Type B pancreatic cell (in vitro differentiated cells): ENCODE measurements at regions not wholly inside any gene's neighbourhood (a gene's known extent, or its start where the extent isn't known, plus 50 kb on each side); places are given as distances from the start of the nearest gene placed in this dataset.

Experiments used
- DNase-seq: peaks from one replicate; pipeline ENCODE4 v3.0.0; 2021; ENCODE audit warnings: mixed read lengths; ENCODE audit not compliant: unreplicated experiment; ENCODE audit errors: extremely low spot score
- H3K27ac Mint-ChIP-seq: 2 replicates; pipeline ENCODE4 v1.8.0; 2021; ENCODE audit warnings: mild to moderate bottlenecking, mixed read lengths
- H3K27me3 Mint-ChIP-seq: 2 replicates; pipeline ENCODE4 v1.8.0; 2021; ENCODE audit warnings: mixed read lengths
- H3K36me3 Mint-ChIP-seq: 2 replicates; pipeline ENCODE4 v1.8.0; 2021; ENCODE audit warnings: mixed read lengths
- H3K4me1 Mint-ChIP-seq: one replicate; pipeline ENCODE4 v1.8.0; 2021; ENCODE audit warnings: mixed read lengths; ENCODE audit not compliant: unreplicated experiment
- H3K4me3 Mint-ChIP-seq: 2 replicates; pipeline ENCODE4 v1.8.0; 2021; ENCODE audit warnings: mild to moderate bottlenecking, mixed read lengths
- H3K9me3 Mint-ChIP-seq: 2 replicates; pipeline ENCODE4 v1.8.0; 2021; ENCODE audit warnings: mixed read lengths
- TF ChIP-seq, protein P1 (sequence below): fragments of 200-600 bp; sonication (generic); conservative IDR thresholded peaks from 2 replicates; pipeline ENCODE4 v1.5.0; 2021; ENCODE audit warnings: antibody characterized with exemption, mild to moderate bottlenecking

DNA sequence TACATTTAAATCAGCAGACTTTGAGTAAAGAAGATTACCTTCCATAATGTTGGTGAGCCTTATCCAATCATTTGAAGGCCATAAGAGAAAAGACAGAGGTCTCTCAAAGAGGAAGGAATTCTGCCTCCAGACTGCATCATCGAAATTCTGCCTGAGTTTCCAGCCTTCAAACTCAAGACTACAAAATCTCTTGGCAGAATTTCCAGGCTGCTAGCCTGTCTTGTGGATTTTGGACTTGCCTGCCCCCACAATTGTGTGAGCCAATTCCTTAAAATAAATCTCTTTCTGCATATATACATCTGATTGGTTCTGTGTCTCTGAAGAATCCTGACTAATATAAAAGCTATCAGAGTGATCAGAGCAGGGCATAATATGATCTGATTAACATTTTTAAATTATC lies 216.6 kb upstream of the CPHXL start:
- H3K4me3 Mint-ChIP-seq: no peak overlapping the region
- no peaks in the 10 kb centered on the region for H3K27me3 Mint-ChIP-seq
- no peaks in the 10 kb centered on the region for H3K36me3 Mint-ChIP-seq
- TF ChIP-seq, protein P1, sequence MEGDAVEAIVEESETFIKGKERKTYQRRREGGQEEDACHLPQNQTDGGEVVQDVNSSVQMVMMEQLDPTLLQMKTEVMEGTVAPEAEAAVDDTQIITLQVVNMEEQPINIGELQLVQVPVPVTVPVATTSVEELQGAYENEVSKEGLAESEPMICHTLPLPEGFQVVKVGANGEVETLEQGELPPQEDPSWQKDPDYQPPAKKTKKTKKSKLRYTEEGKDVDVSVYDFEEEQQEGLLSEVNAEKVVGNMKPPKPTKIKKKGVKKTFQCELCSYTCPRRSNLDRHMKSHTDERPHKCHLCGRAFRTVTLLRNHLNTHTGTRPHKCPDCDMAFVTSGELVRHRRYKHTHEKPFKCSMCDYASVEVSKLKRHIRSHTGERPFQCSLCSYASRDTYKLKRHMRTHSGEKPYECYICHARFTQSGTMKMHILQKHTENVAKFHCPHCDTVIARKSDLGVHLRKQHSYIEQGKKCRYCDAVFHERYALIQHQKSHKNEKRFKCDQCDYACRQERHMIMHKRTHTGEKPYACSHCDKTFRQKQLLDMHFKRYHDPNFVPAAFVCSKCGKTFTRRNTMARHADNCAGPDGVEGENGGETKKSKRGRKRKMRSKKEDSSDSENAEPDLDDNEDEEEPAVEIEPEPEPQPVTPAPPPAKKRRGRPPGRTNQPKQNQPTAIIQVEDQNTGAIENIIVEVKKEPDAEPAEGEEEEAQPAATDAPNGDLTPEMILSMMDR: no peak
- H3K9me3 Mint-ChIP-seq: no peaks in the 10 kb centered on the region
- DNase-seq: no peak
- H3K4me1 Mint-ChIP-seq: peaks cover 4% of the 10 kb centered on the region
- no peak overlapping the region for H3K27ac Mint-ChIP-seq

DNA sequence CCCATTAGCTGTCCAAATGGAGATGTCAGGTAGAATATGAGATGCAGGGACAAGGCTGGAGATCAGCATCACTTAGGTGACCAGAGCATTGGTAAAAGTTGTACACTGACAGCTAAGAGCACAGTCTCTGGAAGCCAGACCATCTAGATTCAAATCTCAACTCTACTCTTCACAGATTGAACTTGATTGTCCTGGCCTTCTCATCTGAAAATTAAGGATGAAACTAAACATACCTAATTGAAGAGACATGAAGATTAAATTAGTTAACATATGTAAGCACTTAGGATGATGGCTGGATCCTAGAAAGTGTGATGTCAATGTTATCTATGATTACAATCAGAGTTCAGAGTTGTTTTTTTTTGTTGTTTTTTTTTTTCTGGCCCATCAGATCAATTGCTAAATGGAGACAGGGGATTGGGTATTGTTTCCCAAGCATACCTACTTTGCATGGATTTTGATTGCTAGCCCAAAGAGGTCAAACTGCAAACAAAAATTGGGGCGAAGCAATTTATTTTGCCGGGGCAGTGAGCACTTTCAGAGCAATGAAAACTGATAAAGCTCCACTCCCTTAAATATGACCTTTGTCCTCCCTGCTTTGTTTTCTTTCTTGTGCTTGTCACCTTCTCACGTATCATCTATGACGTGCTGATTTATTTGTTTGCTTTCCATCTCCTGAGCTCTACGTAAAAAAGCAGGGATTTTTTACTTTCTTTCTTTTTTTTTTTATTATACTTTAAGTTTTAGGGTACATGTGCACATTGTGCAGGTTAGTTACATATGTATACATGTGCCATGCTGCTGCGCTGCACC lies 217.6 kb upstream of the CPHXL start:
- Mint-ChIP-seq H3K27me3 (no peaks in the 10 kb centered on the region), H3K27ac (peak overlapping the region; percentile 13), H3K36me3 (no peaks in the 10 kb centered on the region), H3K9me3 (no peaks in the 10 kb centered on the region), H3K4me3 (no peak overlapping the region), H3K4me1 (peaks cover 4% of the 10 kb centered on the region)
- DNase-seq: no peak
- TF ChIP-seq, protein P1: no peak

DNA sequence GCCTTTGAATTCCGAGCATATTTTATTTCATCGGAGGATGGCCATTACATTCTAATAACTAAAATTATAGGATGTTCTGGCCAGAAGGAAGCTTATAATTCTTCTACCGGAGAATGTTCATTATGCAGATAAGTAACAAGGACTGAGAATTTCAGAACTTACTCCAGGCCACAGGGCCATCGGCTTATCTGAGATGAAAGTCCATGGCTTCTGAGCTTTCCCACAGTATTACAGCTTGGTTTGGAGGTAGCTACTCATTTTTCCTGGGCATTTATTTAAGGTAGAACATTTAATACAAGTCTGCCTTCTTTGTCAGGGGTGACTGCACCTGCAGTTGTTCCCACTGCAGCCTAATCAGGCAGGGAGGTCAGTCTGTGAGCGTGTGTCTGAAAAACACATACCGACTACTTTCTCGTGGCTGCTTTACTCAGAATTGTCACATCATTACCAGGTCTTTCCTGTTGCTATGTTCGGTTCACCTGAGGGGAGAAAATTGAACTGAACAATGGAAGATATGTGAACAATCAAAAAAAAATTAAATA lies 219.7 kb upstream of the CPHXL start:
- no peaks in the 10 kb centered on the region for H3K9me3 Mint-ChIP-seq

GRCh38 chr16:75947626-75948239 lies 221.4 kb upstream of the CPHXL start:
- no peak overlapping the region for H3K27ac Mint-ChIP-seq
- no peaks in the 10 kb centered on the region for H3K9me3 Mint-ChIP-seq
- TF ChIP-seq, protein P1: no peak
- no peak for DNase-seq
- peaks cover 4% of the 10 kb centered on the region for H3K4me1 Mint-ChIP-seq
- no peak overlapping the region for H3K4me3 Mint-ChIP-seq
- H3K27me3 Mint-ChIP-seq: peaks cover 2% of the 10 kb centered on the region
- no peaks in the 10 kb centered on the region for H3K36me3 Mint-ChIP-seq

More for the DNA sequence above, 219.7 kb upstream of the CPHXL start:
- Mint-ChIP-seq H3K36me3 (no peaks in the 10 kb centered on the region), H3K27me3 (no peaks in the 10 kb centered on the region), H3K4me1 (peaks cover 4% of the 10 kb centered on the region), H3K4me3 (no peak overlapping the region), H3K27ac (no peak overlapping the region)
- TF ChIP-seq, protein P1: no peak
- no peak for DNase-seq

GRCh38 chr16:75948441-75948840 lies 222.2 kb upstream of the CPHXL start:
- Mint-ChIP-seq H3K4me1 (peaks cover 4% of the 10 kb centered on the region), H3K27me3 (peaks cover 2% of the 10 kb centered on the region), H3K9me3 (no peaks in the 10 kb centered on the region), H3K4me3 (no peak overlapping the region), H3K36me3 (no peaks in the 10 kb centered on the region), H3K27ac (no peak overlapping the region)
- no peak for DNase-seq
- TF ChIP-seq, protein P1: no peak
